ENCODE measurements at regions not wholly inside any gene's neighbourhood (a gene's known extent, or its start where the extent isn't known, plus 50 kb on each side); places are given as distances from the start of the nearest gene placed in this dataset.
A peak's percentile ranks its signal among the peaks of the same experiment; 100 is the strongest.
"Not testable (repeated sequence)": the region's sequence is repeated elsewhere in the genome, so short reads cannot be mapped to it uniquely, and the experiment has no call there.

DNA sequence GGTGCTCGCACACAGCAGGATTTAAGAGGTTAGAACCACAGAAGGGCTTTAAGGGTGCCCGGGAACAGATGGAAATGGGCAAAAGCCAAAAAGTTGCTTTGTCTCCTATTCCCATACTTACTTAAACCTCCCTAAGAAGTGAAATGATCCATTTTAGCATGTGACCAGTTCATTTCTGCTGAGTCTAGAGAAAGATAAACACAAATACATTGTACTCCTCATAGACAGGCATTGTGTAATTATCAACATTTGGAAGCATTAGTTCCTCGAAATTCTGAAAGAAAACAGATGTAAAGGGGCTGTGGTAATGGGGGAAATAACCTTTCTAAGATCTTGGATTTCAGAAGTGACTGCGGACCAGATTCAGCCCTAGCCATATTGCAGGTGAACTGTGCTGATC, 178.3 kb downstream of the CYB561 start:
- DNase-seq, result no peak

DNA sequence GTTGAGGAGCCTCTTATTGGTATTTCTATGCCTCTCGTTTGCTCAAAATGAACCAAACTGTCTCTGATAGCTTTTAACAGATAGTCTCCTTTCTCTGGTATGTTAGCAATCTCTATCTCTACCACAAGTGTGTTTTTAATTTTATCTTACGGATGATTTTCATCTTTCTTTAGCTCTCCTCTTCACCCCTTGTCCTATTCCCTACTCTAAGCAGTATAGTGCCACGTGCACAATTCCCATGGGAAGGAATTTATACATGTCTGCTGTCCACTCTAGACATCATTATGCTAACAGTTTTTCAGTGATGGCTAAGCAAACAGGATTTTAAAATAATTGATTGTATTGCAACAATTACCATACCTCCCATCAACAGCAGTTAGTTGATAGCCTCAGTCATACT, 177.3 kb downstream of the CYB561 start:
- DNase-seq, result no peak

DNA sequence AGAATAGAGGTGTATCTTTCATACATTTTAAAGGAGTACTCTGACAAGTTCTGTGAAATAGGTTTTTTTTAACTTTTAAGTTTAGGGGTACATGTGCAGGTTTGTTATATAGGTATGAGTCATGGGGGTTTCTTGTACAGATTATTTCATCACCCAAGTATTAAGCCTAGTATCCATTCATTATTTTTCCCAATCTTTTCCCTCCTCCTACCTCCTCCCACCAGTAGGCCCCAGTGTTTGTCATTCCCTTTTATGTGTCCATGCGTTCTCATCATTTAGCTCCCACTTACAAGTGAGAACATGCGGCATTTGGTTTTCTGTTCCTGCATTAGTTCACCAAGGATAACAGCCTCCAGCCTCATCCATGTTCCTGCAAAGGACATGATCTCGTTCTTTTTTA, 175.5 kb downstream of the CYB561 start:
- no peak for DNase-seq

DNA sequence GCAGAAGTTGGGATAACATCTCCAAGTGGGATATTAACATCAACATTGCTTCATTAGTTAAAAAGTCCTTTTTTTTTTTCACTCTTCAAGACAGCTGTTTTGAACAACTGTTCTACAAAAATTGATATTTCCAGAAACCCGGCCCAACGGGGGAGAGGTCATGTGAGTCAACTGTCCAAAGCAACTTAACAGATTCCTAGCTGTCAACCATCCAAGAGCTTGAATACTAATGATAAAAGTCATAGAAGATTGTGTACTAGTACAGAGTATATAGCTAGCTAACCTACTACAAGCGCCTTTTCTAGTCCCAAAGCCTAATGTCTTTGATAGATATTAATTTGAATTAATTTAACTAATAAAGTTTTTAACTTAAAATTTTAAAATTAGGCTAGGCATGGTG, 172.0 kb downstream of the CYB561 start:
- DNase-seq, result no peak

DNA sequence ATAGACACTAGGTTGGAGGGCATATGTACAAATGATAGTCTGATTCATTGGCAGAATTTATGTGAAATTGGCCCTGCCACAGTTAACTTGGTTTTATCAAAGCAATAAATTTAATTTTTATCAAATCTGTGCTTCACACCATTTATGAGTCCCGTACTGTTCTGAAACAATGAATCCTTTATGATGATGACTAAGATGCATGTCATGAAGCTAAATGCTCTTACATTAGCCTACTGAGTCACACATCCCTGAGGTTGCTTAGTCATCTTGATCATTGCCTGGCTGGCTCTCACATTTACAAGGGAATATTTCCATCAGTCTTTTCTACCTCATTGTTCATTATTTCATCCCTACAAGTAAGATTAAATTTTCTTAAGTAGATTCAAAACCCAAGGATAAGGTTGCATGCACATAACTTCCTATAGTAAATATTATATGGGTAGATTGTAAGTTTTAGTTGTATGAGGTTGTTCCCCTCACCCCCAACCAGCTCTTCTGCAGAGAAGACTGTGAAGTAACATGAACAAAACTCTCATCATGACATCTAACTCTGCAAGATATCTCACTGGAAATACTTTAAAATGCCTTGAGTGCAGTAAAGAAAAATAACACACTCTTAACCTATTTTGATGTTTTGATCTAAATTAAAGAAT, 170.7 kb downstream of the CYB561 start:
- no peak for DNase-seq

DNA sequence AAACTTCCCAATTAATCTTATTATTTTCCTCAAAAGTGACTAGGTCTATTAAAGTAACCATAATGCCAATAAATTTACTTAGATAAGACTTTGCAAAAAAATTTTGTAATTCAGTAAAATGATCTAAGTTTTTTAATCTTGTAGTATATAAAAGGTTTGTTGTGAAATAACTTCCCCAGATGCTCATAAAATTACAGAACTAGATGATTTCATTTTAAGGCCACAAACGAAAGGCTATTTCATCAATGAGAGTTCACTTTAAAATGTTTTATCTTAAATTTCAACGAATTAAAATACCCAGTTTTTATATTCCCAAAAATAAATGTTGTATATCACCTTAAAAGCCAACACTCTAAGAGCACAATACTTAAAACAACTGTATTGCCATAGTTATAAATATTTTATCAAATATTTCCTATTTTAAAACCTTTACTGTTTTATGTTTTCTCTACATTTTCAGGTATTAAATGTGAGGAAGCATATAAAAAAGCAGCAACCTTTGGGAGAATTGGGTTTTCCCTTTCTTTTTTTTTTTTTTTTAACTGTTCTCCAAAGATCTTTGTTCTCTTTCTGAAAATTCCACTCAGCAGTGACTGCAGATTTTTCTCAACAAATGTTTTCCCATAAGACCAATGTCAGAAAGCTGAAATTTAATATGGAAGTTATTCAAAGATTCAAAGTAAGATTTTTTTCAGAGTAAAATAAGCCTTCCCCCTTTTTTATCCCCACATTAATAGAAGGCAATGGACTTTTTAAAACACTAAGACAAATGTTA, 169.9 kb downstream of the CYB561 start:
- no peak for DNase-seq

DNA sequence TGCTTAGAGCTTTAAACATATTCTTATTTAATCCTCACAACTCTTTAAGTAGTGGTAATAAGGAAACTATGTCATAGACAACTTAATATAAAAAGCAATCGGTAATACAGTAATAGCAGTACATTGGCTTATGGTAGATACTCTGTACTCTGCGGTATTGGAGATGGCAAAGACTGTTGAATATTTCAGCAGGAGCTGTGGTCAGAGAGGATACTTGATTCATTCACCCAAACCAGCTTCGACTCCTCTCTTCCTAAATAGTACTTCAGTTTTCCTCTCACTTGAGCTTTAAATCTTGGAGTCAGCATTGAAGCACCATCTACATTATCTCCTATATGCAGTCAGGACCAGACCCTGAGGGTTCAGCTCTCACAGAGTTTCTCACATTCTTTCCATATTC, 169.3 kb downstream of the CYB561 start:
- no peak for DNase-seq

DNA sequence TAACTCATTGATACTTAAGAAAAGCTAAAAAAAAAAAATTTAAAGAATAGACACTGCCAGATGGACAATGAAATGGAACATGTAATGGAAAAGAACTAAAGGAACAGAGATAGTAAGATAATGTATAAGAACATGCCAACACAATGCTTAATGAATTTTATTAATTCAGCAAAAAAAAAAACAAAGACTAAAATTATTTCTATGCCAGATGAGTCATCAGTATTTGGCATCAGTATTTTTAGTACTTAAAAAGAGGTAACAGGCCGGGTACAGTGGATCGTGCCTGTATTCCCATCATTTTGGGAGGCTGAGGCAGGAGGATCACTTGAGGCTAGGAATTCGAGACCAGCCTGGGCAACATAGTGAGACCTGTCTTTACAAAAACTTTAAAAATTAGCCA, 168.5 kb downstream of the CYB561 start:
- no peak for DNase-seq

DNA sequence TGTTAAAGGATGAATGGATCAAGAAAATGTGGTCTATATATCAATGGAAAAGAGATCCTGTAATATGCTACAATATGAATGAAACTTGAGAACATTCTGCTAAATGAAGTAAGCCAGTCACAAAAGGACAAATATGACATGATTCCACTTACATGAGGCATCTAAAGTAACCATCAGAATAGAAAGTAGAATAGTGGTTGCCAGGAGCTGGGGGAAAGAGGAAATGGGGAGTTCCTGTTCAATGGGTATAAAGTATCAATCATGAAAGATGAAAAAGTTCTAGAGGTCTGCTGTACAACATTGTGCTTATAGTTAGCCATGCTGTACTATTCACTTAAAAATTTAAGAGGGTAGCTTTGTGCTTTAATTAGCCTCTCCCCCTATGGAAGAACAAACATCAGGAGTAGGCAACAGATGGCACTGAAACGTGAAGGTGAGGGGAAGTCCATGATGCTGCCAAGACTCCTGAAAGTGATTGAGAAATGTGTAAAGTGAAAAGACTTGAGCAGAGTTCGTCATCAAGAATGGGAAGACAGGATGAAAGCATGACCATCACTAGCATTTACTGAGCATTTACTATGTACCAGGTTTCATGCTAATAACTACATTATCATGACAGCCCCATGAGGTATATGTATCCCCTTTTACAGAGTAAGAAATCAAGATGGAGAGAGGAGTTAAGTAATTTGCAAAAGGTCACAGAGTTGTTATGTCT, 167.2 kb downstream of the CYB561 start:
- no peak for DNase-seq

DNA sequence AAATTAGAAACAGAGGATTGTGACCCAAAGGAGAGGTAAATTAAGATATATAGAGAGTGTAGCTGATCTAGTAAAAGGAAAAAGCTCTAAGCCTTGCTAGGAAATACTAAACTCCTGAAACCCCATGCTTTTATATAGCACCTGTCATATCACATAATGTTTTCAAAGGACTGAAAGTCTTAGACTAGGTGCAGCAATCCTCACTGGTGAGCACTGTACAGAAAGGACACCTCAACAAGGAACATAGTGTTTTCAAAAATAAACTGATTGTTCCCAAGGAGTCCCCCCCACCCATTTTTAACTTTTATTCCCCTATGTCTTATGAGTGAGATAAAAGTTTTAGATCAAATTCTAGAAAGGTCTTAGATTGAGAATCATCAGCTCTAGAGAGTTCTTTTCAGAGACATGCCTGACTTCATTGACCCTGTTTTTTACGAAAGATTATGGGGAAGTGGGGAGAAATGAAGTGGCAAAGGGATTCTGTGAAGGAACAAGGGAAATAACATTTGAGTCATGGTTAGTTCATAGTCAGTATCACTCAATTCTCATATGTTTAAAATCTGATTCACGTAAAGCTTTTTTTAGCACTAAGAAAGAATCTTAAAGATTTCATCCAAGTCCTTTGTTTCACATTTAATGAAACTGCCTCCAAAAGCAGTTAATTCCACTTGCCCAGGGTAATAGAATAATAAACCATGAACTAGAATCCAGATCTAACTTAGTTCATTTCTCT, 166.4 kb downstream of the CYB561 start:
- DNase-seq, result no peak

DNA sequence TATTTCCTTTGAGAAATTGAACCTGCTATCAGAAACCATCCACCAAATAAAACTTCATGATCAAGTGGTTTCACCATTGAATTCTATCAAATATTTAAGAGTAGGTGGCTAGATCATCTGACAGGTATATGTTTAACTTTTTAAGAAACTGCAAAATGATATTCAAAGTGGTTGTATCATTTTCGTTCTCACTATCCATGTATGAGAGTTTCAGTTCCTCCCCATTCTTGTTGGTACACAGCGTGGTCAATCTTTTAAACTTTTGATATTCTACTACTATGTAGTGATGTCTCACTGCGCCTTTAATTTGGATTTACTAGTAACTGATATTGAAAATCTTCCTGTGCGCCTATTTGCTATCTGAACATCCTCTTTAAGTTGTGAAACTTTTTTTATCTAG, 163.7 kb downstream of the CYB561 start:
- DNase-seq, result no peak

DNA sequence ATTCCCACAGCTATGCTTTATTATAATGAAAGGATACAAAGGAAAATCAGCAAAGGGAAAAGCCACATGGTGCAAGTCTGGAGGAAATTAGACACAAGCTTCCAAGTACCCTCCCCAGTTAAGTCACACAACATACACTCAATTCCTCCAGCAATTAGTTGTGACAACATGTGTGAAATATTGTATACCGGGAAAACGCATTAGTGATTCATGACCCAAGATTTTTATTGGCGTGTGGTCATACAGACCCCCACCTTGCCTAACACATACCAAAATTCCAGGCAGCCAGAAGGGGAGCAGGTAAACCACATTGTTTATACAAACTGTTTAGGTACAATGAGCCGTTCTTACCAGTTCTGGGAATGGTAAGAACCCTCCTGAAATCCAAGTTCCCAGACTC, 160.6 kb downstream of the CYB561 start:
- no peak for DNase-seq

DNA sequence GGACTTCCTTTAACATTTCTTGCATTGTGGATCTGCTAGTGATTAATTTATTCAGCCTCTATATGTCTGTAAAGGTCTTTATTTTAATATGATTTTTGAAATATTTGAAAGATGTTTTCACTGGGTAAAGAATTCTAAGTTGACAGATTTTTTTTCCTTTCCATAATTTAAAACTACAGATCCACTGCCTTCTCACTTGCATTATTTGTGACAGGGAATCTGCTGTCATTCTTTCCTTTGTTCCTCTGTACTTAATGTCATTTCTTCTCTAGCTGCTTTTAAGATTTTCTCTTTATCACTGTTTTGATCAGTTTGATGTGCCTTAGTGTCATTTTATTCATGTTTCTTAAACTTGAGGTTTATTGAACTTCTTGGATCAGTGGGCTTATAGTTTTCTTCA, 159.9 kb downstream of the CYB561 start:
- DNase-seq, result no peak

DNA sequence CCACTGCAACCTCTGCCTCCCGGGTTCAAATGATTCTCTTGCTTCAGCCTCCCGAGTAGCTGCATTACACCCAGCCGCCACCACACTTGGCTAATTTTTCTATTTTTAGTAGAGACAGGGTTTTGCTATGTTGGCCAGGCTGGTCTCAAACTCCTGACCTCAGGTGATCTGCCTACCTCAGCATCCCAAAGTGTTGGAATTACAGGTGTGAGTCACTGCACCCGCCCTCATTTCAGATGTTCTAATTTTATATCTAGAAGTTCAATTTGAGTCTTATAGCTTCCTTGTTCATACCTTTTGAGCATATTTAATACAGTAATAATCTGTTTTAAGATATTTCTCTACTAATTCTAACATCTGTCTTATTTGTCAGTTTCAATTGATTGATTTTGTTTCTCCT, 159.1 kb downstream of the CYB561 start:
- DNase-seq, result not testable (repeated sequence)

DNA sequence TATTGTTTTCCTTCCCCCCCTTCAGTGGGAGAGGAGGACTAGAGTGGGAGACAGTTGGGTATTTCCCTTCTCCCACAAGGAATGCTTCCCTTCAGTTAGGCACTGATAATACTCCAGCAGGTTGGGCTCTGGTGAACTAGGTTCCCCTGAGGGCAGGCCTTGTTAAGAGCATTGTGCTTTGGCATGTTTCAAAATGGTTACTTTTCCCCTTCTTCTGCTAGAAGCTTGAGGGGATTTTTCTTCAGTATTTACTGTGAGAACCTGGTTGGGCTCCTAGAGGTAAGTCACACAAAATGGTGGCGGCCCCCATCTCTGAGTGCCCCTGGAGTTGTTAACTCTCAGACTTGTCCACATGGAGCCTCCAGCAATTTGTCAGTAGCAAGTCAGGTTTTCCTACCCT, 156.2 kb downstream of the CYB561 start:
- DNase-seq, result no peak

DNA sequence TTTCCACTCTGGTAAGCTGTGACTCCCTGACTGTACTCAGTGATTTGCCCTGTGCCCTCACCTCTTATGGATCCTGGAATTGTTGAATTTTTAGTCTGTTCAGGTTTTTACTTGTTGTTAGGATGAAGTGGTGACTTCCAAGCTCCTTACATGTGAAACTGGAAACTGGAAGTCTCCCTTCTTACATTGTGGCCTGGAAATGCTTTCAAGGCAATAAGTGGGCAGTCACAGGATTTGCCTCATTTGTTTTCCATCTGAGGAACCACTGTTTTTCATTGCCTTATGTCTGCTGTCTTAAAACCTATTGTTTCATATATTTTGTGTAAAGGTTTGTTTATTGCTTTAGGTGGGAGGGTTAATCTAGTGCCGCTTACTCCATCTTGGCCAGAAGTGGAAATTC, 155.8 kb downstream of the CYB561 start:
- DNase-seq, result no peak

DNA sequence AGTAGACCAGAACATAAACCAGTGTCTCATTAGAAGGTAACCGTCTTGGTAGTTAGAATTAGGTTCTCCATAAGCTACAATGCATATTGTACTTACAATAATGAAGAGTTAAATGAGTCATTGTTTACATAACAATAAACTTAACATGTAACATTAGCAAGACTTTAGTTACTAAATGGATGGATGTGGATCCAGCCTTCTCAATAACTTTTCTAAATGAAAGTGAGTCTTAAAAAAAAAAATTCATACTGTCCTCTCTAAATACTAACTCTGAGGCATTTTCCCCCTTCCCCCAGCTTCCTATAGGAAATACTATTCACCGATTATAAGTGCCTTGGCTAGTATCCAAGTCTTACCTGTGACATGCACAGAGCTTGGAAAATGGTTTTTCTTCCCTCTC, 155.3 kb downstream of the CYB561 start:
- DNase-seq, result peak; percentile 53

DNA sequence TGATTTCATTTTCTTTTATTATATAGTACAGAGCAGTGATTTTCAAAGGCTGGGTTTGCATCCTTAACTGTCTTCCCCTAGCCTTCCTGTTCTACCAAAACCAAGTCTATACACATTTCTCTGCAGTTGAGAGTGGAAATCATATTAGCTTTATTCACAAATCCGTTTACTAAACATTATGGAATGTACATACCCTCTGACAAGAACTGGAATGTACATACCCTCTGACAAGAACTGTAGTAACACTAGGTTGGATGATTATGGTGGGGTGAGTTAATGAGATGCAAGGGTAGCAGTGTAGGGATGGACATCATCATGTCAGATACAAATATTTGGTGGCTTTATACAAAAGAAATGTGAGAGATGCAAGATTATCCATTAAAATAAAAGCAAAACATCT, 154.8 kb downstream of the CYB561 start:
- no peak for DNase-seq

DNA sequence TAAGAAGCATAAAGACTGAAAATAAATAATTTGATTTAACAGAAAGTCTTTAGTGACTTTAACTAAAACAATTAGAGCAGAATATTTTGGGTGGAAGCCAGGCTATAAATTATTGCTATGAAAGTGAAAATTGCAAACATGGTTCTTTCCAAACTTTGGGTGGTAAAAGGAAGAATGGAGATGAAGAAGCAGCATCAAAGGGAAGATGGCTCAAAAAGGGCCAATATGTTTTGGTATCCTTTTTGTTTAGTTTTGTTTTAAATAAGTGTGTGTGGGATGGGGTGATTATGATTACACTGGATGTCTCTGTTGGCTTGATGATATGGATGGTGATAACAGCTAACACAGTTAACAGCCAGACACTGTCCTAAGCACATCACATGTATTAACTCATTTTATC, 153.7 kb downstream of the CYB561 start:
- no peak for DNase-seq

DNA sequence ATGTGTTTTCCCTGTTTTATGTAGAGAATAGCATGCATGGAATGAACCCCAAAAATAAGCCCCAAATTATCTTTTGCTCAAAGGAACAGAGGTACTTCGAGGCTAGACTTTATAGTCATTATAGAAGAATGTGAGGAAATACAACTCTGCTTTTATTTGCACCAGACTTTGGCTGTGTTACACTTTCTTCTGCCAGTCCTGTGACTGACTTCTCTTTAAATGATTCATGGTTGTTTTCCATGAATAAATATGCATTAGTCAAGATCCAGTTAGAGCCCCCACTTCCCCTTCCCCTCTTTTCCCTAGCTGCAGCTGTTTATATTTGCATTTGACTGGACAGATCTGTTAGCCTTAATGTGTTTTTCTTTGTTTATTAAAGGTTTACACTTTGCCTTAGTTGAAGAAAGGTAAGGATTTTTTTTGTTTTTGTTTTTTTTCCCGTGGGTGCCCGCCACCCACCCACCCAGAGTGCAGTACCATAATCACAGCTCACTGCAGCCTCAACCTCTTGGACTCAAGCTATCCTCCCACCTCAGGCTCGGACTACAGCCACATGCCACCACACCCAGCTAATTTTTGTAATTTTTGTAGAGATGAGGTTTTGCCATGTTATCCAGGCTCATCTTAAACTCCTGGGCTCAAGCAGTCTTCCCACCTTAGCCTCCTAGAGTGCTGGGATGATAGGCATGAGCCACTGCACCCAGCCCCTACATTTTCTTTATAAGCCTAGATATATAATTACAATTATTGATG, 152.6 kb downstream of the CYB561 start:
- DNase-seq, result no peak

DNA sequence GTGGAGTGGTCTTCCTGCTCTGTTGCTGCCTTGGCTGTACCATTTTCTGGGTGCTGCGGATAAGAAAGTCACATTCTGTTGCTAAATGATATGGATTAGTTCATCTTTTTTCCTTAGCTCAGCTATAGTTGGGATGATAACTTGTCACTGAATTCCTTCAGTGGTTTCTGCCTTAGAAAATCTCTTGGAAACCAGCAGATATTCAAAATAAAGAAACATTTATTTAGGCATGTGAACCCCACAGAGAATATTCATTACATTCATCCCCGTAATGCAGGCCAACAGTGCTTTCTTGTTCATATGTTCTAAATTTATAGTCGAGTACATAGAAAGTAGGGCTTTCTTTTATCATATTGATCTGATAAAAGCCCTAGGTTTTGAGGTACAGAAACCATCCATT, 151.3 kb downstream of the CYB561 start:
- no peak for DNase-seq

DNA sequence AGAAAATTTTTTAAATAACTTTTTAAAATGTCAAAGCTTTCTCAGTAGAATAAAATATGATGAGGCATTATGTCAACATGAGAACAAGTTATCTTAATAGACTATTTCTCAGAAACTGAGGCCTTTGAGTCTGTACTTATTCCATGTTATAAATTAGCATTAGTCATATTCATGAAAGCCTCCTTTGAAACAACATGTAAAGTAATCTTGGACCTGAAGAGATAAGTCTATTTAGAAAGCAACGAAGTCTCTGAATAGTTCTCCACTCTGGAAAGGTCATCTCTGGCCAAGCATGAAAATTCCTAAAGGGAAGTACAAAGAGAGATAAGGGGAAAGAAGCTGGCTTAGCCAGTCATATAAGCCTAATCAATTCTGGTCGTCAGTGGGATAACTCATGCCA, 150.8 kb downstream of the CYB561 start:
- DNase-seq, result no peak
